IPS-NIHi11 (cell line): ENCODE measurements at regions not wholly inside any gene's neighbourhood (a gene's known extent, or its start where the extent isn't known, plus 50 kb on each side); places are given as distances from the start of the nearest gene placed in this dataset.
"Not testable (repeated sequence)": the region's sequence is repeated elsewhere in the genome, so short reads cannot be mapped to it uniquely, and the experiment has no call there.

Experiments used
- DNase-seq: peaks from one replicate; pipeline ENCODE4 v3.0.0; 2012; ENCODE audit warnings: mixed read lengths, low spot score

DNA sequence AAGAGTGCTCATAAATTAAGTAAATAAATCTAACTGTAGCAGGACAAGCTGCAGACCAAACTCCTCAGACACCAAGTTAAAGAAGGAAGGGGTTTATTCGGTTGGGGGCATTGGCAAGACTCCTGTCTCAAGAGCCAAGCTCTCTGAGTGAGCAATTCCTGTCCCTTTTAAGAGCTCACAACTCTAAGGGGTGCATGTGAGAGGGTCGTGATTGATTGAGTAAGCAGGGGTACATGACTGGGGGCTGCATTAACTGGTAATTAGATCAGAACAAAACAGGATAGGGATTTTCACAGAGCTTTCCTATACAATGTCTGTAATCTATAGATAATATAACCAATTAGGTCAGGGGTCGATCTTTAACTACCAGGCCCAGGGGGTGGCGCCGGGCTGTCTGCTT lies 318.1 kb upstream of the TECRL start:
- DNase-seq, result not testable (repeated sequence)

DNA sequence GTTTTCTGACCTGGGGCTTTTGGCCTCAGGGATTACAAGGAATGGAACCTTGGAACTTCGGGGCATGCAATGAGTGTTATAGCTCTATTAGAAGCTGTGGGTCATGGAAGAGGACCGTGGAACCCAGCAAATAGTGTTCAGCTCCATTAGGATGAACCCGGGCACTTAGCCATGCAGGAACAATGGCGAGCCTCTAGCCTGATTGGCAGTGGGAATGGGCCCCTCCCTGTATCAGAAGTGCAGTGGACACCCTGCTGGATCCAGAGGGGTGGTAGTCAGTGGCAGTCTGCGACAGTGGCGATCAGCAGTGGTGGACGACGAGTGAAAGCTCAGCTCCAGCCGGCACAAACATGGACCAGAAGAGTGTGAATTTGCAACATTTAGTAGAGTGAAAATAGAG lies 315.4 kb upstream of the TECRL start:
- no peak for DNase-seq

DNA sequence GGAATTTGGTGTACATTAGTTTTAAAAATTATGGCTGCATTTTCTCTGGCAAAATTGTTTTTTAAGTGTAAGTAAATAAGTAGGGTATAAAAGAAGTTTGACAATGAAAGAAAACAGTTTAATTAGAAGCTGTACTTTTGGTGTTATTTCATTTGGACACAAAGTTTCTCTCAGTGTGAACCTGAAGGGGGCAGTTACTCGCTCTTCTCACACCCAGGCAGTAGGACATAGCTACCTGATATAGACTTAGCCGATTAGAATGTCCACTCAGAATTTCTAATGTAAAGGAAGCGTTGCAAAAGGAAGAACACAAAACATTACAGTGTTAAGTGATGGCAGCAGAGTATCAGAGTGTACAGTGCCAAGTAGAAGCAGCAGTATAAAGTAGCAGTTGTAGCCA lies 311.9 kb upstream of the TECRL start:
- DNase-seq, result no peak

DNA sequence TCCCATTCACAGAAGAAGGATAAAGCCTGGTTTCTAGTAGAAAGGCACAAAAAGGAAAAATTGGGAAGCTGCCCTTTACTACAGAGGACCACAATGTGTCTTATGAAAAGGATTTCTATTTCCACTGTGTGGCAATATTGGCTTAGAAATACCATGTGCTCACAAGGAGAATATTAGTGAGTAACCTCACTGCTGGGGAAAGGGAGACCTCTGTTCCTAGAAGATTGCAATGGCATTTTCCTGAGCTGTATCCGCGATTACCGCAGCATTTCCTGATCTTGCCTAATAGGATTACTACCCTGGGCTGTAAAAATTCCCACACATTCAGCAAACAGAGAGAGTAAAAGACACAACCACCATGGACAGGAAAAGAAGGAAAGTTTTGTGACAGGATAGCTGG lies 308.8 kb upstream of the TECRL start:
- DNase-seq, result no peak

DNA sequence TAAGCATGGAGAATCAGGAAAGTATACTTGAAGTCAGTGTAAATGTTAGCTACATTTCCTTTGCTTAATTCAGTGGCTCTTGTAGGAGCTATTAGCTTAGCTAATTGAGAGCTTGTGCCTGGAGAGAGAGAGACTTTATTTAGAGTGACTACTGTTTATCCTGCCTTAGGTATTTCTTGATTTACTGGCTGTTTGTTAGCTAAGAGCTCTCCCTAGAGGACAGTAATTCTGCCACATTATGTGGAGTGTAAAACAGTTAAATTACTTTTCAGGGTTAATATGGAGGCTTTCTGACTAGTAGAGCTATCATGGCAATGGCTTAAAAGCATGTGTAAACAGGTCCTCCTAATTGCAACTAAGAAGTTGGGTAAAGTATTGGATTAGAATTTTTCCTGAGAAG lies 306.5 kb upstream of the TECRL start:
- DNase-seq, result no peak

DNA sequence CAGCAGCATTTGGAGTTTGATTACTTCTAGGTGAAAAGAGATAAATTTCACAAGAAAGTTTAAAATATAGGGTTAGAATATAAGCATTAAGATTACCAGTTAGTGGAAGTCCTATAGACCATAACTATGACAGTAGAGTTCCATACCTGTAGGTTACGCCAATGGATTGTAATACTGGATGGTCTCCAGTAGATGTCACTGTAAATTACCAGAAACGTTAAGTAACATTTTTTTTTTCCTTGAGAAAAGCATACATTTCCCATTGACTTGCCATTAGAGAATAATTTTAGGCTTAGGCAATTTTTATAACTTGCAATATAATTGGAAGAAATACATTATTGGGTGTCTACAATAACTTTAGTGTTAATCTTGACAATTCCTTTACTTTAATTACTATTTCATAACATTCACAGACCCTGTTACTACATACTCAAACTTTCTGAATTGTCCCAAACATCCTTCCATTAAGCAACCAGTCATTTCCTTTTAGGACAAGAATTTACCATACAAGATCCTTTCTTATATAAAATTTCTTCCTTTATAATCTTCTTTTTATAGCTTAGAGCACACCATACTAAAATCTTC lies 304.1 kb upstream of the TECRL start:
- peak; percentile 33 for DNase-seq

DNA sequence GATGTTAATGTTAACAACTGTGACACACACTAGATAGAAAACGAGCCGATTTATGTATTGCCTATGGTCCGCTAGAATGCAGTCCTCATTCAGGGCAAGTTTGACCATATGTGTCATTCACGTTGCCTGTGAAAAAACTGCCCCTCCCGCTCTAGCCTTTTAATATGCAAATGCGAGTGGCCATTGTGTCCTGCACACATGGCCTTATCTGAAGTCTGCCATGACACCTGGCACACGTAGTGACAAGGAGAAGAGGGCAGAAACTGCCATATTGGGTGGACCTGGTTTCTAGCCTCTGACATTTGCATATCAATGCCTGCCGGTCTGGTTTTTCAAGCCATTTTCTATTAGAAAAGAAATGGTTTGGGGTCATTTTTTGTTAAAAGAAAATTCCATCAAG lies 303.3 kb upstream of the TECRL start:
- DNase-seq, result no peak

DNA sequence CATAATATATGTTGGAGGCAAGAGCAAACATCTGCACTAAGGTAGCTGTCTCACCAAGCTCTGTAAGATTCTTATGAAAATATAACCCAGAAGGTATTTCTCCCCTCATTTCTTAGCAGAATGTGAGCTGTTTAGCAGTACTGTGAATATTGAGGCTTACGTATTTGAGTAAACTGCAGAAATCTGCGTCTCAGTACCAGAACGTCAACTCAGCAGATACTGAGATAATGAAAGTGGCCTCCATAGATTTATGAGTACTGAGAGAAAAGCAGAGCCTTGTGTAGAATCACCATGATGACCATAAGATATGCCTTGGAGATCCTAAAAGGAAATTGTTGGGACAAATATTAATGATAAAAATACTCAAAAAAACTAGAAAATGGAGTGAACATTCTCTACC lies 296.7 kb upstream of the TECRL start:
- DNase-seq, result no peak

DNA sequence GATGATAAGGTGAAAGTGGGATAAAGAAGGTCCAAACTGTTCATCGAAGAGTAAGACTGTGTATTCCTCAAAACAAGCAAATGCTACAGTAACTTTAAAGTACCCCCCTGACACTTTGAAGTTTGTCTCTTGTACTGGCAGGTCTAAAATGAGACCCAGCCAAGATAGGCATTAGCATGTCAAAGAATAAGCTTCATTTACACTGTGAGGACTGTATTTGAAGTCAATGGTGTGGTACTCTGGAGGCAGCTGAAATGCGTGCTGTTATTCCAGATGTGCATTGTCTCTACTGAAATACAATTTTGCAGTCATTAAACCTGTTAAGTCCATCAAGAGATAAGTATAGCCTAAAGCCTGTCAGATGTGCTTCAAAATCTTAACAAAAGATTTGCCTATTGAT lies 288.9 kb upstream of the TECRL start:
- no peak for DNase-seq

DNA sequence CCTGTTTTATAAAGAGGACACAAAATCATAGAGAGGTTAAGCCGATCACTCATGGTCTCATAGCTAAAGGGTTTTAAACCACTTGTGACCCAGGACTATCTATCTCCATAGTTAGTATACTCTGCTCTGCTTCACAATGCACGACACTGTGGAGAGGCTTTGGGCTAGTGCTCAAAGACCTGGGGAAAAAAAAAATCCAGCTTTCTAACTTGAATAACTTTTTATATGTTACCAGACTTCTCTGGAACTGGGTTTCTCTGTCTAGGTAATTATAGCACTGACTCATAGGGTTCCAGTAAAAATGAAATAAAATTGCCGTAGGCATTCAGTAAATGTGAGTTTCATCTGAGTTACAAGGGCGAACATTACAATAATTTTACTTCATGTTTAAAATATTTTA lies 273.7 kb upstream of the TECRL start:
- DNase-seq, result no peak

DNA sequence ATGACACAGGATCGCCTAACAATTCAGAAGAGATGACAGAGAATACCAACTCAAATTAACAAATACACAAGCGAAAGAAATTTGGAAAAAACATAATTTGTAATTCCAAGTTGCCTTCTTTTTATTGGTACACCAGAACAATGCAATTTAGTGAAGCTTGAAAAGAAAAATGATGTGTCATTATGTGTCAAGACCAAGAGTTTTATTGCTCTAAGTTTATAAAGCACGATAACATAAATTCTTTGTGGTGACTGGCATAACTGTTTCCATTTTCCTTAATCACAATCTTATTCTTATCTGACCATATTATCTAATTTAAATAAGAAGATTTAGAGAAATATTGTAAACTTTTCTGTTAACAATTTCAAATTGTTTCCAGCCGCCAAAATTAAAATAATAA lies 273.2 kb upstream of the TECRL start:
- DNase-seq, result no peak

DNA sequence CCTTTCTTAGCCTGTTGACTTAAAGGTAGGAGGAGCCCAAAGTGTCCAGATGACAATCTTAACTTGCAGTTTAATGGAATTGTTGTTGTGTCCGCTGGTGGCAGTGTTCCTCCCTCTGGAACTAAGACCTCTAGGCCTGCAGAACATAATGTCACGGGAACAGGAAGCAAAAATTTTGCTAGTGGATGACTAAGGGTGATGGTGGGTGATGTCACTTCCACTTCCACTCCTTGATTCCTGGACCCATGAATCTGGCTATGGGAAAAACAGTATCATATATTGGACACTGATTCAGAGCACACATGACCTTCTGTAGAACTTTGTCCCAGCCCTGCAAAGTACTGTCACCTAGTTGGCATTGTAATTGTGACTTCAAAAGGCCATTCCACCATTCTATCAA lies 263.9 kb upstream of the TECRL start:
- DNase-seq, result not testable (repeated sequence)

DNA sequence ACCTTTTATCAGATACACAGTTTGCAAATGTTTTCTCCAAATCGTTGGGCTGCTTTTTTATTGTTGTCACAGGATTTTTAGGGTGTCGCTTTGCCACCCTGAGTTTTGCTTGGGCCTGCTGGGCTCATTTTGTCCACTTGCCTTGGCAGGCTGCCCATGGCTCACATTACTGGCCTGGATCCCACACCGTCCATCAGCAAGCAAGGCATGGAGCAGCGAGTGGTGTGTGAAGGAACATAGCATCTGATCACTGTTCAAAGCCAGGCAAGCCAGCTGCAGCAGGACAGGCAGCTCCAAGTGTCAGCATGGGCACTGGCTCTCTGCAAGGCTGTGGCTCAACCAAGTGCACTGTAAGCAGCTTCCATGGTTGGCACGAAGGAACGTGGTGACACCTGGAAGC lies 261.4 kb upstream of the TECRL start:
- DNase-seq, result no peak

DNA sequence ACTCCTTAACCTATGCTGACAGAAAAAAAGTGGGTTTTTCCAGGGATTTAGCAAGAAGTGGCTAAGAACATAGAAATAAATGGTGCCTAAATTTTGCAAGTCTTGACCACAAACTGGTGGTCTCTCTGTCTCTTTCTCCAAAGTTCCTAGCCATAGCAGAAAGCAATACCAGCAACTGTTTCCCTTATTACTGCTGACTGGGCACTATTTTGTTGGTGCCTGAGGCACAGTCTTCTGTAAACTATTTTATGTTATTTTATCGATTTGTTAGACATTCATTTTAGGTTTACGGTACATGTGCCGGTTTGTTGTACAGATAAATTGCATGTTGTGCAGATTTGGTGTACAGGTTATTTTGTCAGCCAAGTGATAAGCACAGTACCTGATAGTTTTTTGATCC lies 234.6 kb upstream of the TECRL start:
- no peak for DNase-seq

DNA sequence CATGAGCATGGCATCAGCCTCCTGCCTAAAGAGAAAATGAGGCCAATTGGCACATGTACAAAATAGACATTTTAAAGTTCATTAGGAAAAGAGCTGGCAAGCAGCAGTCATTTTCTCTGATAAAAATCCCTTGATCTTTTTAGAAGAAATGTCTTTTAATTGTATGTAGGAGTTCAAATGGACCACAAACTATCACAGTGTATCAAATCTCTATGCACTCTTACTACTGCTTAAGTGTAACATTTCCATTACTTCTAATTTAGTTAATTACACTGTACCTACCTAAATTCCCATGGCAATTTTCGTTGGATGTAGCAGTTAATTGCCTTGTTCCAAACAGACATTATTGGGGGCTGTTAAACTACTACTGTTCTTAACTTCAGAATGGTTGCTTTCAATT lies 233.7 kb upstream of the TECRL start:
- no peak for DNase-seq

DNA sequence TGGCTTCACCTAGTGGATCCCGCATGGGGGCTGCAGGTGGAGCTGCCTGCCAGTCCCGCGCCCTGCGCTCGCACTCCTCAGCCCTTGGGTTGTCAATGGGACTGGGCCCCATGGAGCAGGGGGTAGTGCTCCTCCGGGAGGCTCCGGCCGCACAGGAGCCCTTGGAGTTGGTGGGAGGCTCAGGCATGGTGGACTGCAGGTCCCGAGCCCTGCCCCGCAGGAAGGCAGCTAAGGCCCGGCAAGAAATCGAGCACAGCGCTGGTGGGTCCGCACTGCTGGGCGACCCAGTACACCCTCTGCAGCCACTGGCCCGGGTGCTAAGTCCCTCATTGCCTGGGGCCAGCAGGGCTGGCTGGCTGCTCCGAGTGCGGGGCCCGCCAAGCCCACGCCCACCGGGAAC lies 231.2 kb upstream of the TECRL start:
- DNase-seq, result not testable (repeated sequence)

DNA sequence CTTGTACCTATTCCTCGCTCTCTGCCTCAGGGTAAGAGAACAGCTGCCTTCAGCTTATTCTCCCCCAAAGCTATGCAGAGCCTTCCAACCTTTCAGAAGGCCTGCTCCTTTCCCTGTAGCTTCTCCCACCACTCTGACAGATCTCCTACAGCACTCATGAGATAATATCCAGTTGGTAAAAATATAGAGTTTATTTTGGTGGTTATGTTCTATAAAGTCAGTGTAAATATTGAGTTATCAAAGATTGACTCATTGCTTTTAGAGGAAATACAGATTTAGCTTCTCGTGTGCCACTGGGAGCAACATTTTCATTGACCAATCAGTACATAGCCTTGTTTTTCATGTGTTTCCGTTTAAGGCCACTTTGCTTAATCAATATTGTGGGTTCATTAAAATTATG lies 216.2 kb upstream of the TECRL start:
- DNase-seq, result no peak

DNA sequence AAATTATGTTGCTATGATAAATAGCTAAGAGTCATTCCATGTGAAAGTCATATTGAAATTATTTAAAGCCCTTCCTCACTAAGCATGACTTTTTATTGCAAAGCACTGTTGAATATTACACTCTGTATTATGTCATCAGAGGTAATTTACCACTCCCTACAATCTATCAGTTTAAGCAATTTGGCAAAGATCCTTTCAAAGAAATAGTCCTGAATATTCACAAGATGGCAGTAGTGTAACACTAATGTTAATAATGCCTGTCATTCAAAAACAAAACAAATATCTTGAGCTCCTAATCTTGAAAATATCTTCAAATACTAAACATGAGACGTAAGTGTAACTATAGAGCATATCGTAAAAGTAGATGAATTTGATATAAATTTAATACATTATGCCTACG lies 208.6 kb upstream of the TECRL start:
- peak; percentile 11 for DNase-seq

DNA sequence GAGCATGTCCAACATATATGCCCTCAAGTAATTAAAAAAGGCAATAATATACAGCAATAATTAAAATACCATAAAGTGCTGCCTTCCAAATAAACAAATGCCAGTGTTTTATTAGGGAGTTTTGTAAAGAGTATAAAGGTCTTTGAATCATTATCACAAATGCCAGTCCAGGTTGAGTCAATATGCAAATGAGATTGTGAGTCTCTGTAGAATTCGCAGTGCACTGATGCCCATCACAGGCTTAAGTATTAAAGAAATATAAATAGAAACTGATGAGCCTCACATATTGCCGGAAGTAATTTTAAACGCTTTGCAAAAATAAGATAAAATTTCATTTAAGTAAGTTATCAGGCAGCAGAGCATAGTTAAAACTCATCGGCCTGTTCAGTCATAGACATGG lies 205.0 kb upstream of the TECRL start:
- DNase-seq, result no peak

DNA sequence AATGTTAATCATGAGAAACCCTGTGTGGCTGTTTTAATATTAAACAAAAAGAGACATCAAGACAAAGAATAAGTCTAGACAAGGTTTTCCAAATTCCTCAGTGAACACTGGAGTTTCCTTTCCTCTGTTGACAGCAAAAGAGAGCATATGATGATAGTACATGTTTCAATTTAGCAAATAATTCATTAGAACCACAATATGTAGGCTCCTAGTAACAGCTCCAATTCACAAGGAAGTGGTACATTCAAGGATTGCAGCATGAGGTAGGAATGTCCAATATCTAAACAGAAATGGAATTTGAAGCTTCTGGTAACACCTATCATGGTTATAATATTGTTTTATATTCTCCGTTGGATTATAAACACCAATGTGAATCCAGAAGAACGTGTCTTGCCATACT lies 203.8 kb upstream of the TECRL start:
- no peak for DNase-seq

DNA sequence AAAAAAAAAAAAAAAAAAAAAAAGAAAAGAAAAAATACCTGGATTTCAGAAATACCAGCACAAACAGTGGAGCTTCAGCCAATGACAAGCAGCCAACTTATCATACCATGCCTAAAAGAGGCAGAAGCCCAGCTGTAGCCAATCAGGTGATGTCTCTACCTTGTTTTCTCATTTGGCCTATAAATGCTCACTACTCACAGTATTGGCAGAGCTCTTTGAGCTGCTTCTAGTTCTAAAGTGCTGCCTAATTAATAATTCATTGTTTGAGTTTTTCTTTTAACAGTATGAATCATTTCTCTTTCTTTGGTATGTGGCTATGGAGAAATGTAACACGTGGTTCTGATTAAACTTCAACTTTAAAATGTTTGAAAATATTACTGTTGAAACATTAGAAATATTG lies 188.8 kb upstream of the TECRL start:
- no peak for DNase-seq

DNA sequence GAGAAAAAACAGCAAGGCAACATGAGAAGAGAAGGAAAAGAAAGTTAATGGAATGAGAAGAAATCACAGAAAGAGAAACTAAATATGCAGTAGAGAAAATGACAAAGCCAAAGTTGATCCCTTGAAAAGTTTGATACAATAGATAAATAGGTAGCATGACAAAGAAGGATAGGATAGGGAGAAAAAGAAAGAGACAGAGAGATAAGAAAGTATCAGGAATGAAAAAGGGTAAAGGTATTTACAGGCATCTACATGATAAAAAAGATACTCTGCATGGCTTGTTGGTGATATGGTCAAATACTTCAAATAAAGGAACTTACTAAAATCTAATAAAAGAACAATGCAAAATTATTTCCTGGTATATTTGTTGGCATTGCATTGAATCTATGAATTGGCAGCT lies 185.5 kb upstream of the TECRL start:
- DNase-seq, result no peak

DNA sequence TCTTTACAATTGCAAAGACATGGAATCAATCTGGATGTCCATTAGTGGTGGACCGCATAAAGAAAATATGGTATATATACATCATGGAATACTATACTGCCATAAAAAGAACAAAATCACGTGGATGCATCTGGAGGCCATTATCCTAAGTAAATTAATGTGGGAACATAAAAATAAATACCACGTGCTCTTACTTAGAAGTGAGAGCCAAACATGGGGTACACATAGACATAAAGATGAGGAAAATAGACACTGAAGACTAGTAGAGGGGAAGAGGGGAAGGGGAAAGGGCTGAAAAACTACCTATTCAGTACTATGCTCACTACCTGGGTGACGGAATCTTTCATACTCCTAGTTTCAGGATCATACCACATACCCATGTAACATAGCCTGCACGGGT lies 179.3 kb upstream of the TECRL start:
- no peak for DNase-seq

DNA sequence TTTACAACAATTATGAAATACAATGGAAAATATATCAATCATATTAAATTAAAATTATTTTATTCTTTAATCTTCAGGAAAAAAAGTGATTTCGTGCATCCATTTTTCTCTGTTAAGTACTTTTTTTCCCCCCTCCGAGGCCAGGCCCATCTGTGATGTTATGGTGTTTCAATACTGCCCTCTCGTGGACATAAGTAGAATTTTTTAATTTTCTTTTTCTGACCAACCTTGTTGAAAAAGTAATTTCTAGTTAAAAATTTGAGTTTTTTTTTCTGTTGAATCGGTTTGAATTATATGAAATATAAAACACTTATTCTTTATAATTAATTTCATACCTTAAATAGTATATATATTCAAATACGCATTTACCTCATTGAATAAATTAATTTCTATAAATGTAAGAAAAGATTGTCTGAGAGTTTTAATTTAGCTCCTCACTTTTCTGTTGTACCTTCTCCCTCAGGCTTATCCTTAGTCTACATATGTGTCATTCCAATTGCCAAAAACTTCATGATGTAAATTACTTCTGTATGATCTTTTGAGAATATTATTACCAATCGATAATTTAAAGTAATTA lies 175.8 kb upstream of the TECRL start:
- peak; percentile 40 for DNase-seq

DNA sequence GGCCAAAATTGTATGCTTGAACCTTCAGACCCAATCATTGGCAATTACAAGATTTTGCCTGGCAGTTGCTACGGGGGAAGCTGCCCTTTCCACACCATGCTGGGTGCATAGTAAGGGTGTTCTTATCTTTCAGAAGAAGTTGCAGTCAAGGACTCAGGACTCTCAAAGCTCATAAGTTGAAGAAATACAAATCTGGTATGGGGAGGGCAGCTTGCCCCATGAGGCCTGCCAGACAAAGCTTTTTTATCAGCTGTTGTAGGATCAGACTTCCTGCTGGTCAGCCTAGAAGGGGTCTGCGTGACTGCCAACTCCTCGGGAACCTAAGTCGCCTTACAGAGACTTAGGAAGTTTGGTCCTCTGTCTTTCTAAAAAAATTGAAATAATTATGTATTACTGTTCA lies 174.9 kb upstream of the TECRL start:
- no peak for DNase-seq
